HL-60 (cell line): ENCODE measurements at regions not wholly inside any gene's neighbourhood (a gene's known extent, or its start where the extent isn't known, plus 50 kb on each side); places are given as distances from the start of the nearest gene placed in this dataset.

Source experiments
- CTCF ChIP-seq: IDR thresholded peaks from one replicate; pipeline ENCODE4 v1.5.1; 2011; ENCODE audit warnings: low read length, control low read depth, inconsistent platforms; ENCODE audit not compliant: insufficient read depth
- GABPA ChIP-seq: IDR thresholded peaks from 2 replicates; pipeline ENCODE4 v1.6.1; 2012; ENCODE audit warnings: low read depth
- POLR2AphosphoS5 ChIP-seq: IDR thresholded peaks from 2 replicates; pipeline ENCODE4 v1.6.1; 2012; ENCODE audit warnings: low read depth
- REST ChIP-seq: IDR thresholded peaks from 2 replicates; pipeline ENCODE4 v1.6.1; 2012; ENCODE audit warnings: low read depth; ENCODE audit not compliant: insufficient replicate concordance

DNA sequence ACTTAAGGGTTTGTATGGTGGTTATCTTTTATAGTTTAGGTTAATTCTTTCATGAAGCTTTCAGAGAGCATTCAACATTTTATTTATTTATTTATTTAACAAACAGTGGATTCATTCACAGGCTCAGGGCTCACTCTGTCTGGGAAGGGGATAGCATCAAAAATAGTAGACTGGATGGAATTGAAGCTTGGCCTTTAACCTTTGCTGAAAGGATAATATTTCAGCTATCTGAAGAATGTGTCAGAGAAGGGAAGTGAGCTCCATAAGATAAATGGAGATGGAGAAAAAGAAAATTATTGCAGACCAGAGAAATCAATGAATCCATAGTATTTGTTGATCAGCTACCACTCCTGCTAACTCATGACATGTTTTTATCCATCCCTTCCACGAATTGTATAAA is 305.6 kb downstream of the COG6 start:
- TF ChIP-seq GABPA (no peak), REST (no peak), CTCF (no peak), POLR2AphosphoS5 (no peak)
